DMS153 treated with DMSO at 0.1 percent for 48 hours (cell line): ENCODE measurements at regions not wholly inside any gene's neighbourhood (a gene's known extent, or its start where the extent isn't known, plus 50 kb on each side); places are given as distances from the start of the nearest gene placed in this dataset.

Experiments
- DNase-seq: peaks from one replicate; lab custom pipeline; 2025; ENCODE audit not compliant: unreplicated experiment; lab: John Stamatoyannopoulos, UW

DNA sequence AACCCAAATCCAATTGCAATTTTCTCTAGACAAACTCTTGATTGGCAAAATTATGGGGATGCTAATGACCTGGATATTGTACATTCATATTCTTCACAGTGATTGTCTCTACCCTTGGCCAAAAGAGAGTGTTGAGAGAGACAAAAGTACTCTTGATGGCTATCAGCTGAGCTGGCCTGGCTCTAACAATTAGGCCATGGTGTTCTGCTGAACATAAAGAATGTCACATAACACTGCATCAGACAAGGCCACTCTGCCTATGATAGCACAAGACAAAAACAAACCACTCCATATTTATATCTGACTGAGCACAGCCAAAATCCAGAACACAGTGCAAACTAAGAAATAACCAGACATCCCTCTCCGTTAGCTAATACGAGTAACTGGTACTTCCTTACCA, 101.7 kb downstream of the ADAMTS1 start:
- no peak for DNase-seq

DNA sequence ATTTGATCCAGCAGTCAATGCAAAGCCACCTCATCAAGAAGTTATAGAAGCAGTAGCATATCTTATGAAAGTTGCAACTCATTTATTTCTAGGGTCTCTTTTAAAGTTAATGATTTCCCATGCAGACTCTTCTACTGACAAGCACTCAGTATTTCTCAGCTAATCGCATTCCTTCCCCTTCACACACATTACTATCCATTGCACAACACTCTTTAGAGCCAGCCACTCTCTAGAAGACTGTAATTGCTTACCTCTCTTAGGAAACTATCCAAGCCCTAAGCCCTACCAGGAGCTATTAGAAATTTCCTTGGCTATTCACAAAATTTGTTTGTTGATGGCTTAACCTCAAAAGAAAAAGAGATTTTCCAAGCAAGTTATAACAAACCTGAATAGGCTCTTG, 106.0 kb downstream of the ADAMTS1 start:
- DNase-seq, result no peak

DNA sequence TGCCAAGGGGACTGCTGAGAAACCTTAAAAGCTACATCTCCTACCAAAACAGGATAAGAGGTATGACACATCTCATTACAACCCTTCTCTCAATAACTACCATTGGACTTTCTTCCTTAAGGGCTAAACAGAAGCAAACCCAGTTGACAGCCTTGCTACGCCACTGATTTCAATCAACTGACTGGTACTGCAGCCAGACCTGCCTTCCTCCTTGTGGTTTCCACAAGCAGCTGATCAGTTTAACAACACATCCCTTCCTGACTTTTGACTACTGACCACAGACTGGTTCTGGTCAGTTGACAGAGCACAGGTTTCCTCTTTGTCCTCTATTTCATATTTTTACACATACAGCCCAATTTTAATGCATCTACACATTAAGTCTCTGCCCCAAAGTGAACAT, 108.8 kb downstream of the ADAMTS1 start:
- no peak for DNase-seq

DNA sequence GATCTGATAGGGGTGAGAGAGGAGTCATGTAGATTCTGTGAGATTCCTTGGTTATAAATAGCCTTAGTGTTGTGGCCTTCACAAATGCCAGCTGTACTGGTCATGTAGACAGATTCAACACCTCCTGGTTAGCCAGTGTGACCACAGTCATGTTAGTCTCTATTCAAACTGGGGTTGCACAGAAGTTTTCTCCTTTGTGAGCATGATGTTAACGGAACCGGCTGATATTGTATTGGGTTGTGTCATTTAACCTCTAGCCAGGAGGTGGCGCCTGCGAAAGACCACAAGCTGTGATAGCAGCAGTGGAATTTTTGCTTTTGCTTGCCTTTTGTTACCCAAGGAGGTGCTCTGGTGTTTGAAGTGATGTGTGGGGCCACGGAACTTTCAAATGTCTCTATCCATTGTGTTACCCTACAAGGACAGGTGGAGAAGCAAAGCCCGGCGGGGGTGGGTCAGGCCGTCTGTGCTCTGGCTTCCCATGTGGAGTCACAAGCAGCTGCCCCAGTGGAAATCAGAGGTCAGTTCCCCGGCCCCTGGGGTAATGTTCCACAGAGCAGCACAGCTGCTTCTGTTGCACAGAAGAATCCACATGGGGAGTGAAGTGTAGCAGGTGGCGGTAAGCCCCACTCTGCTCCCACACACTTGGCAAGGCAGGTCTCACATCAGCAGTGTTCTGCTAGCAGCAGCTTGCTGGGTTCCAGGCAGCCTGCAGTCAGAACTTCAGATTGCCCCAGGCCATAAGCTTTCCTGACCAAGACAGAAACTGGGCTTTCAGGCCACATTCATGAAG, 112.6 kb downstream of the ADAMTS1 start:
- DNase-seq, result no peak

DNA sequence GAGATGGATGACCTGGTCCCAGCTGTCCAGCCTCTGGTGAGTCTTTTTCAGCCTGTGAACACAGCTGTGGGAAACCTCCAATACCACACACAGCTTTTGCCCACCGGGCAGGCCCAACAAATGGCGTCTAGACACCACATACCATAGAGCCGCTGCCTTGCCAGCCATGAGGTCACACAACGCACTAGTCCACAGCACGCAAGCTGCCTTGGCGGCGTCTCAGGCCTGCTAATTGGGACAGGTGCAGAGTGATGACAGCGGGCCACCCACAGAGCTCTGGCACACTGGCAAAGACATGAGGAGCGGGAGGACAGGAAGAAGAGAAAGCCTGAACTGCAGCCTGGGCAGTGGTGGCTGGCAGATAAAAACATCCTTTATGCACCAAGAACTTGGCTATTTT, 125.5 kb downstream of the ADAMTS1 start:
- no peak for DNase-seq

DNA sequence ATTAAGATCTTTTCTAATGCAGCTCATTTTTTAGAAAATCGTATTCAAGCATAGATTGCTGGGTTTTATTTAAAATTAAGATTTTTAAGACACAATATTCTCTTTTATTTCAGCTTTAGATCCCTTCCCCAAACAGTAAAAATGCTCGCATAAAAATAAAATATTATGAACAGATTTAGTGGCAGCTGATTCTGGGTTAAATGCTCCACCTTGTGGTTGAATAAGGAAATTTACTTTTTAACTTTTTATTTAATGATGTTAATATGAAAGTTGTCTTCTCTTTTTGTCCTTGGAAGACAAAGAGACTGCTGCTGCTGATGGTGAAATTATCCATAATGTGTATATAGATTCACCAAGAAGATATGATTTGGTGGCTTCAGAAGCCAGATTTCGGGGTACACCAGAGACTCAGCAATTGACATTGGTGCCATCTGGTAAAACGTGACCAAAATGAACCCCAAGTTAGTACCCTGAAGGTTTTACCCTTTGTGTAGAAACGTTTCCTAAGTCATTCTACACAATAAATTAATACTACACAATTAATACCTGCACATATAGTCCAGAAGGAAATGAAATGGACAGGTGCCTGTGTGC, 128.0 kb downstream of the ADAMTS1 start:
- no peak for DNase-seq

DNA sequence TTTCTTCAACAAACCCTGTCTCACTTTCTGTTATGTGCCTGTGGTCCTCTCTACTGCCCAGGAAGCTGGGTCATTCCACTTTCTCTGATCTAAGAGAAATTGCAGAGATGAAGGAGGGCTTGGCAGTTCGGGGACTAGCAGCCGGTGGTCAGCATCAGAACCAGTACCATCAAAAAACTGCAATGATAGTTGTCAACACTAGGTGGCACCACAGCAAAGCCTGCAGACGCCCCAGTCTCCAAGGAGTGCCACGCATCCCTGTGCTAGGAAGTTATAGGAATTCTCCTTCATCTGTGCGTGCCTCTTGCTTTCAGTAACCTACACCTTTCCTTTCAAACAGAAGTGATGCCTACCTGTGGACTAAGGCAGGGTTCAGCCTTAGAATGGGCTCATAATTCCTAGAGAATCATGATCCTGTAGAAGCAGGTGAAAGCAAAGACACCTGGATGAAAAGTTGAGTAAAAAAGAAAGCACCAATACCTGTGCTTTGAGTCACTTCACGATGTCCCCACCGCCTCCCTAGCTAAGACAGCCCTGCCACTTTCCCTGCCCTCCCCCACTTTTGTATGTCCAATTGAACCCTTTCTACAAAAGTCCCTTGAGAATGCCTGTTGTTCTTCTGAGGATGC, 129.2 kb downstream of the ADAMTS1 start:
- DNase-seq, result no peak

DNA sequence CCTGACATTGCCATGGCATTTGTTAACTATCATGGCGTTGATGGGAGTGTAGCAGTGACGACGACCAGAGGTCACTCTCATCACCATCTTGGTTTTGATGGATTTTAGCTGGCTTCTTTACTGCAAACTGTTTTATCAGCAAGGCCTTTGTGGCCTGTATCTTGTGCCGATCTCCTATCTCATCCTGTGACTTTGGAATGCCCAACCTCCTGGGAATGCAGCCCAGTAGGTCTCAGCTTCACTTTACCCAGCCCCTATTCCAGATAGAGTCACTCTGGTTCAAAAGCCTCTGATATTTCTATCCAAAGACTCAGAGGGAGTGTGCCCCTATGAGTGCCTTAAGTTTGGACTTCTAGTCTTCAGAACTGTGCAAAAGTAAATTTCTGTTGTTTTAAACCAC, 130.1 kb downstream of the ADAMTS1 start:
- DNase-seq, result no peak

DNA sequence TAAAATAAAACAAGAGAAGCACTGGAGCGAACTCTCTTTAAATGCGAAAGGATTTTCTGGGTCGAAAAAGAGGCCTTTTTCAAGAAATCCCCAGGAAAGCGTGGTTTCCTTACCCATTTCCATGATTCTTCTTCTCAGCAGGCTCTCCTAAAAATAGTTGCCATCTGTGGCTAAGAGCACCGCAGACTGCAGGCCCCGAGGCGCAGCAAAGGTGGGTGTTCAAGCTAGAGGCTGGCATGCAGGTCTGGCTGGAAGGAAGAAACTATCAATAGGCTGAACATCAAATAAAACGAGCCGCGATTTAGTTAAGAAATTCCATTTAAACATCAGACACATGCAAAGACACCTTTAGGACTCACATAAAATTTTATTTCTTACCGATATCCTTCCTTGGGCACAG, 135.1 kb downstream of the ADAMTS1 start:
- no peak for DNase-seq

DNA sequence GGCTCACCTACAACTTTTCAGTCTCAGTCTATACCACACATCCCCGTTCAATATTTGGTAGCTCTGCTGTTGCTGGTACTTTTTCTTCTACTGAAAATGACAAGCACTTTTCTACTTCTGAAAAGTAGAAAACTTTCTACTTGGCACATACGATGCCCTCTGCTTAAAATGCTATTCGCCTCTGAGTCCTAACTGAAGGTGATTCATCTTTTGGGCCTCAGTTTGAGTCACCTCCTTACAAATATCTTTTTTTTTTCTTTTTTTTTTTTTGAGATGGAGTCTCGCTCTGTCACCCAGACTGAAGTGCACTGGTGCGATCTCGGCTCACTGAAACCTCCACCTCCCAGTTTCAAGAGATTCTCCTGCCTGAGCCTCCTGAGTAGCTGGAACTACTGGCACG, 136.0 kb upstream of the CYYR1 start:
- no peak for DNase-seq

DNA sequence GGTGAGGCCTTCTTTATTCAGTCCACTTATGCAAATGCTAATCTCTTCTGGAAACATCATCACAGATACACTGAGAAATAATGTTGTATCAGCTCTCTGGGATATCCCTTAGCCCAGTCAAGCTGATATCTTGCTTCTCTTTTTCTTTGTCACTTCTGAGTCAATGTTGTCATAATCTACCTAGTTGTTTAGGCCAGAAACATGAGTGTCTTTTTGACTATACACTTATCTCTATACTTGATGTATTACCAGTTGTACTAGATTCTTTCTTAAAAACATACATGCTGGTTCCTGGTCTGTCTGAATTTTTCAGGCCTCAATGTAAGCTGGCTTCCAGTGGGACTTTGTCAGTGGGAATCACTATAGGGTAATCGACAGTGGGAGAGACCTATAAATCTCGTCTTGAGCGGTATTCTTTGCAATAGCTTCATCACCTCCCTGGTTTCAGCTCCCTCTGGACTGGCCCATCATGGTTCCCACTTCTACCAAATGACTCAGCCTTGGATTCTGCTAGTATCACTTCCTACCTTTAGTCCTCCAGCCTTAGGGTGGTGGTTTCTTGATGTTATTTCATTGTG, 135.2 kb upstream of the CYYR1 start:
- no peak for DNase-seq

DNA sequence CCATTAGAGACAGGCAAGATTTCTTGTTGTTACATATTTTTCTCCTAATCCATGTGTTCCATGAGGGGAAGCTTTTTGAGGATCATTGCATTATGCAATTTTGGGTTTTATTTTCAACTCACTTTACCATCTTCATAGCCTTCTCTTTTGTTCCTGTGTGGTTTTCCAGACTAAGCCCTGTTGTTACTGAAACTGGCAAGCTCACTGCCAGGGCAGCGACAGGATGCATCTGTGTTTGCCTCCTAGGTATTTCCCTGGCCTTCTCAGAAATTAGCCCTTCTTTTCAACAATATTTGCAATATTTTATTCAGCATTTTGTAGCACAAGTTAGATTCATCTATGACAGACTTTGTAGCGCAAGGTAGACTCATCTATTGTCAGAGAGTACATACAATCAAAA, 134.2 kb upstream of the CYYR1 start:
- DNase-seq, result no peak

DNA sequence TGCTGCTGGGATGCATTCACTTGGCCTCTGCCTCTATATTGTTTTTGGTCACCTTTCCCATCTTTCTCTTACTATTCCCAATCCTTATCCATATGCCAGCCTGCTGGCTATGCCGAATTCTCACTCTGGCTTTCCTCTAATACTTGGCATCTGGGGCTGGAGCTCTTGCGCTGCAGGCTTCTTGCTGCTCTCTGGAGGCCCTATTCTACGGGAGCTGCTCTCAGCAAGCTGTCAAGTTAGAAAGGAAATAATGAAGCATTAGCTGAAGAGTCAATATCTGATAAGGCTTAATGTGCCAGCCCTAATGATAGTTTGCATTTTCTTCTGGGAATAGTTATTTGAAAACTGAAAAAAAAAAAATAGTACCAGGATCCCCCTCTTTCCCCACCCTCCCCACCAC, 125.3 kb upstream of the CYYR1 start:
- no peak for DNase-seq

DNA sequence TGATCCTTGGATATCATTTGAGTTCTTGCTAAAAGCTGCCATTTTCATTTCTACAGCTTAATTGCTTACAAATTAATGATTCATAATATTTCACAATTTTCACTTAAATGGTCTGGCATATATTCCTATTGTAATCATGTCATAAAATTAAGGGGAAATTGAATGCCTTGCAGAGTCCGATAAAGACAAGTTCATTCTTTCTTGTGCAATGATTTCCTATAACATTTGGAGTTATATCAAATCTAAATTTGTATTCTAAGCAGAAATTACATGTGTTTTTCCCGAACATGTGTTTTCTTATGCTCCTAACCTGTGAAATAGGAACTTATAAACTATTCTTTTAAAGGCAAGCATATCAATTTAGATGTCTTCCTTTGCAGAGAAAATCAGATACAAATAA, 118.3 kb upstream of the CYYR1 start:
- no peak for DNase-seq

DNA sequence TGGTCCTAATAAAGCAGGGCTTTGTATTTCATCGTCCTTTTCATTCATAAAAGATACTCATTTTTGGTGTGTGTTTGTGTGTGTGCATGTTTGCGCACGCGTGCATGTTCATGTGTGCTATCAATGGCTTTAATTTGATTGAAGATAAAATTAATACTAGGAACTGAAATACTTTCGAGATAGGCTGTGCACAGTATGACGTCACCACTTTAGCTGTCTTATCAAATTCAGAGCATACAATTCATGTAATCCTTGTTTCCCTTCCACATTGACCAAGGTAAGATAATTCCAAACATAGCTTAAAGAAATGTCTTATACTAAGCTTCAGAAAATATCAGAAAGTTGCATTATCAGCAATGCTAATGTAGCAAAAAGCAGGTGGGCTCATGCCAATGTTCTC, 113.6 kb upstream of the CYYR1 start:
- DNase-seq, result no peak

DNA sequence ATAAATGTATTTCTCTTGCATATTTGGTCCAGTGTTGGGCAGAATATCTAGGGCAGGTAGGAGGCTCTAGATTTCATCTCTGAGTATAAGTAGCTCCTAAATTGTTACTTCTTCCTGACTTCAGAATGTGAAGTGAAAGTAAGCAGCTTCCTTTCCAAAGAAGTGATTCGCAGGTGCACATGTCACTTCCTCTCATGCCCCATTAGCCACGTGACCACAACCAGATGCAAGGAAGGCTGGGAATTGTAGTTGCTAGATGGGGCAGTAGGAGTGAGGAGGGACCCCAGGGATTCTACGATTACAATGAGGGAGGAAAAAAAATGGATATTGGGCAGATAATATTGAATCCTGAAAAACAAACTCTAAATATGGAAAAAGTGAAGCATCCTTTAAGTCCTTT, 113.2 kb upstream of the CYYR1 start:
- no peak for DNase-seq

DNA sequence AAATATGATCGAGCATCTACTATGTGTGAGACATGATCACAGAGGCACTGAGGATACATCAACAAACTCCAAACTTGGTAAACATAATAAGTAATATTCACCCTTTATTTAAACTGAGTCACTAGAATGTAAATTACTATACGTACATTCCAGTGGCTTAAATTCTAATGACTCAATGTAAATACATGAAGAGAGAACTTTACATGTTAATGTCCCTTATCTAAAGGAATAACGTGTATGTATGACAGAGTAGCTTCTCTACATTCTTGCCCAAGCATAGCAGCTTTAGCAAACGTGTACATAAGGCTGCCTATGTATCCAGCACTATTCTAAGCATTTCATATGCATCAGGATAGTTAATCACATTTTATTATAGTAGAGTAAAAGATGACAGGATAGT, 111.8 kb upstream of the CYYR1 start:
- DNase-seq, result no peak

DNA sequence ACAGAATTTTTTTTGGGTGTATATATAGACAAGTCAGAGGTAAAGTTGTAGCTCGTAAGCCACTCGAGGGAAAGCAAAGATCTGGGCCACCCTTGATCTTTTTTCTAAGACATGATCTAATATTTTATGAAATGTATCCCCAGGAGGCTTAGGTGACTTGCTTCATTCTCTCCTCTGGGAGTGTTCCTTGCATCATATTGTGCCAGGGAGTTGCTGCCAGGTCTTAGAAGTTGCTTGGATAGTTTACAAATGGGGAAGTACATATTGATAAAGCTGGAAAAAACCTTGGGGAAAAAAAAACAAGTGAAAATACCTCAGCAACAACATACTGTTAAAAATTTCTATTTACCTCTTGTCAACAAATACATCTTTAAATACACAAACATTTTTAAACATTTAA, 110.9 kb upstream of the CYYR1 start:
- no peak for DNase-seq

DNA sequence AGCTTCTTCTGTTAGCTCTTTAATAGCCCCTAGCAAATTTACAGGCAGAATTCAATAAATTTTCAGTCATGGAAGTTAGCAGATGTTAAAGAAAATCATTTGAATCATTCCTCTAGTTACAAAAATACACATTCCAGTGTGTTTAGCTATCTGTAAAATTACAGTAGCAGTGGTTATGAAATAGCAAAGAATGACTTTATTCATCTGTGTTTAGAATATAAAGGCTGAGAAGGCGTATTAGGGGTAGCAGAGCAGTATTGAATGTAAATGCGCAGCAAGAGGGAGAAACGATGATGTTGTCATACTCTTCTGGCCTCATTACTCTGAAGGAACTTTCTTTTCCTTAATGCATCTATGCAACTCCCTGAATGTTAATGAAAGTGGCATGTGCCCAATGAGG, 106.2 kb upstream of the CYYR1 start:
- DNase-seq, result no peak

DNA sequence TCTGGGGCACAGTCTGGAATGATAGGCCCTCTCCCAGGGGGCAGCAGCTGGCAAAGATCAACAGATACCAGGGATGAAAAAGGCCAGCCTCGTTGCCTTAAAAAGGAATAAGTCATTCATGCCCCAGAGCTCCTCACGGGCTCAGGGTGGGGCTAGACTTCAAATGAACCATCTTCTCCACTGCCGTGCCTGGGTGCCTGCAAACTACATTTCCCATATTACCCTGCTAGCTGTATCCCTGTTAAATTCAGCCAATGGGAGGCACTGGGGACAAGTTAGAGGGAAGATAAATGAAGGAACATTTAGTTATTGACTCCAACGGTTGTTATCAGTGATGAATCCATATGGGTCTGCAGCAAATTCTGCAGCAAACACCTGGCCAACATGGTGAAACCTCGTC, 101.2 kb upstream of the CYYR1 start:
- no peak for DNase-seq

DNA sequence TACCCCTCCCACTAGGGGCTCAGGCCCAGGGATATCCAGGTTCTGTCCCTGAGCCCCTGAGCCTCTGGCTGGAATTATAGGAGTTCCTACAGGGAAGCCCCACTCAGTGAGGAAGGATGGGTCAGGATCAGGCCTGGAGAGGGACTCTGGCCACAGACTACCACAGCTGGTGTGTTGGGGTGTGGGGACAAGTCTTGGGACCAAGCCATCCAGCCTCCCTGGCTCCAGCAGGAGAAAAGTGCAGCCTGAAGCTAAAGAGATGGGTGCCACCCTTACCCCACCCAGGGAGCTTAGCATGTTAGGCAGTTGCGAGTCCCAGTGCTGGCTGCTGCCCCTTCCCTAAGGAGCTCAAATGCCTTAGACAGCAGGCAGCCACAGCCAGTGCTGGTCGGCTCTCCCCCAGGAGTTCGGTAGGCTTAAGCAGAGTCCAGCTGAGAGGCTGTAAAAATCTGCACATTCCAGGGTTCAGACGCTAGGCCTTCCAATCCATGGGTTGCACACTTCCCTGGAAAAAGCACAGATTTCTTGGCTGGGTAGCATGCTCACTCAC, 96.2 kb upstream of the CYYR1 start:
- DNase-seq, result no peak

DNA sequence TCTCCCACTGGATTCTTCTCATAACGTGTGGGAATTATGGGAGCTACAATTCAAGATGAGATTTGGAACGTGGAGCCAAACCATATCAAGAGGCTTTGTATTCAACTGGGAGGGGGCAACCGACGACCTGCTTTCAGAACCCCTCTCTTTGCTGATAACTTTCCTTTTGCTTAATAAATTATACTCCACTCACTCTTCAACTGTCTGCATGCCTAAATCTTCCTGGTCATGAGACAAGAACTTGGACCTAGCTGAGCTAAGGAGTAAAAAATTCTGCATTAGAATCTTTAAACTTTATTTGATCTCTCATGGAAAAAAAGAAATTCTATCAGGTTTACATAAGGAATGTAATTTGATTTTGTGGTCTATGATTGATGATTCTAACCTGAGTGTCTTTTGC, 86.7 kb upstream of the CYYR1 start:
- DNase-seq, result no peak
